ENCODE measurements at regions not wholly inside any gene's neighbourhood (a gene's known extent, or its start where the extent isn't known, plus 50 kb on each side); places are given as distances from the start of the nearest gene placed in this dataset.

DNA sequence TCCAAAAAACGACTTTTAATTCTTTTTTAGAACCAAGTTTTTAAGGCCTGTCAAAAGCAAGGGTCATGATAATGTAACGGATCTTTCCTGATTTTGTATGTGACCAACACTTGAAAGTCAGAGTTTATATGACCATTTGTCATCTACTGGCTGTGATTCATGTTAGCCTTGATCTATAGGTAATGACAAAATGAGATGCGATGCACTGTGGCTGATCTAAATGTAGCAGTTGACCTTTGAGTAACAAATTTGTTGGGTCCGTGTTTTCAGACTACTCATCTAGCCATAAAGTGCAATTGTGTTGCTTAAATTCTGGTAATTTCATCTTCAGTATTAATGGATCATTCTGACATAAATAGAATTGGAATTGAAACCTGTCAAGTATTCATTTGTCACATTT, 202.5 kb downstream of the PCDH7 start:
- no peak for DNase-seq
- ChIA-PET CTCF (no interaction called here), POLR2A (no interaction called here)
- no peaks in the 10 kb centered on the region for H3K9me3 ChIP-seq
- H3K36me3 ChIP-seq (ENCODE audit: control insufficient read depth in 2 of 2, extremely low read depth in 1 of 2, insufficient read depth in 1 of 2, low read length in 1 of 2): no peaks in the 10 kb centered on the region
- Mint-ChIP-seq H3K27ac (no peak overlapping the region), H3K36me3 (no peaks in the 10 kb centered on the region), H3K27me3 (no peaks in the 10 kb centered on the region), H3K9me3 (peaks cover 6 to 9% (median 7%) of the 10 kb centered on the region in 3 donors), H3K4me1 (no peaks in the 10 kb centered on the region), H3K4me3 (no peak overlapping the region)
- no peak overlapping the region for H3K27ac ChIP-seq (ENCODE audit: low read length)
- no peaks in the 10 kb centered on the region for H3K27me3 ChIP-seq (replicated peaks in 1 of 2; ENCODE audit: control insufficient read depth in 2 of 2, extremely low read depth in 1 of 2, insufficient read depth in 2 of 2, low read length in 1 of 2)
- 67% methylated on average over 1 of the region's 4 CpGs for WGBS (ENCODE audit: insufficient coverage)
- H3K4me3 ChIP-seq (ENCODE audit: control insufficient read depth in 1 of 2, extremely low read depth in 1 of 2, low read length in 1 of 2): no peak overlapping the region
- no peak for ATAC-seq (replicated peaks in 1 of 4)
- H3K4me1 ChIP-seq (ENCODE audit: control insufficient read depth in 1 of 2, extremely low read depth in 1 of 2, insufficient read depth in 2 of 2, low read length in 2 of 2): no peaks in the 10 kb centered on the region

DNA sequence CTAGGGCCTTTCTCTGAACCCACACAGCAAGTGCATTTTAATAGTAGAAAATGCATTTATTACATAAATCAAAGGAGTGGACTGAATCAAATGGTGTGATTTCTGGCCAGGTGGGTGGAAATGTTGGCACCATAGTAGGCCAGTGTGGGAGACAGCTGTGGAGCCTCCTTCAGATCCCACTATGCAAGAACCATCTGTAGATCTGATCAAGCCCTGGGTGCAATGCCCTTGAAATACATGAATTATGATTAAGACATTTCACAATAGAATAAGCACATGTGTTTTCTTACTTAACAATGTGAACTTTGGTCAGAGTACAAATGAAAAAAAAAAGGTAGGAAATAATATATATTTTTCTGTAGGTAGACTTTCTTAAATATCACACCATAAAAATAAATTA, 204.3 kb downstream of the PCDH7 start:
- no peaks in the 10 kb centered on the region for H3K27me3 ChIP-seq (replicated peaks in 1 of 2; ENCODE audit: control insufficient read depth in 2 of 2, extremely low read depth in 1 of 2, insufficient read depth in 2 of 2, low read length in 1 of 2)
- ChIA-PET CTCF (no interaction called here), POLR2A (no interaction called here)

DNA sequence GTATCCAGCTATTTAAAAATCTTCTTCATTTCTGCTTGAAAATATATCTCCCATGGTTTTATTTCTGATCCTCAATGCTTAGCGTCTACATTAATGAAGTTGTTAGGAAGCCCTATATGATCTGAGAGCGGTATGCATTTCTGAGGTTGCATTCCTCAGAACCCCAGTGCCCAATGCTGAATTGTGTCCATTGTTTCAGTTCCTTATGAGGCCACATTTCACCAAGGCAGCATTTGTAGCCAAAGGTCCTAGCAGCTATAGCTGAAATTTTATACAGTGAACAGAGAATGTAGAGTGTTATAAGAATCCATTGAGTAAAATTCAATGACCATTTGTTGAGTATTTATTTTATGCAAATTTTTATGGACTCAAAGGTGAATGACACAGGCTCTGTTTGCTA, 209.5 kb downstream of the PCDH7 start:
- Histone ChIP-seq H3K4me3 (ENCODE audit: control insufficient read depth in 1 of 2, extremely low read depth in 1 of 2, low read length in 1 of 2) (no peak overlapping the region), H3K36me3 (ENCODE audit: control insufficient read depth in 2 of 2, extremely low read depth in 1 of 2, insufficient read depth in 1 of 2, low read length in 1 of 2) (no peaks in the 10 kb centered on the region), H3K9me3 (no peaks in the 10 kb centered on the region), H3K4me1 (ENCODE audit: control insufficient read depth in 1 of 2, extremely low read depth in 1 of 2, insufficient read depth in 2 of 2, low read length in 2 of 2) (no peaks in the 10 kb centered on the region), H3K27ac (ENCODE audit: low read length) (no peak overlapping the region), H3K27me3 (replicated peaks in 1 of 2; ENCODE audit: control insufficient read depth in 2 of 2, extremely low read depth in 1 of 2, insufficient read depth in 2 of 2, low read length in 1 of 2) (no peaks in the 10 kb centered on the region)
- POLR2A ChIA-PET: no interaction called here
- Mint-ChIP-seq H3K27ac (no peak overlapping the region), H3K4me1 (no peaks in the 10 kb centered on the region), H3K9me3 (peaks cover 12% of the 10 kb centered on the region in 3 donors), H3K4me3 (no peak overlapping the region), H3K36me3 (no peaks in the 10 kb centered on the region), H3K27me3 (no peaks in the 10 kb centered on the region)
- 56% methylated on average over 1 of the region's 2 CpGs for WGBS (ENCODE audit: insufficient coverage)
- DNase-seq (no peak), ATAC-seq (replicated peaks in 1 of 4) (no peak)
- CTCF ChIA-PET: no interaction called here

More for the DNA sequence above, 204.3 kb downstream of the PCDH7 start:
- H3K9me3 Mint-ChIP-seq: peaks cover 4 to 9% (median 6%) of the 10 kb centered on the region in 3 donors
- no peak for ATAC-seq (replicated peaks in 1 of 4)
- H3K36me3 Mint-ChIP-seq: no peaks in the 10 kb centered on the region
- no peak overlapping the region for H3K4me3 Mint-ChIP-seq
- H3K27me3 Mint-ChIP-seq: no peaks in the 10 kb centered on the region
- no peak overlapping the region for H3K27ac ChIP-seq (ENCODE audit: low read length)
- no peak overlapping the region for H3K27ac Mint-ChIP-seq
- H3K9me3 ChIP-seq: no peaks in the 10 kb centered on the region
- no peak overlapping the region for H3K4me3 ChIP-seq (ENCODE audit: control insufficient read depth in 1 of 2, extremely low read depth in 1 of 2, low read length in 1 of 2)
- no peaks in the 10 kb centered on the region for H3K4me1 Mint-ChIP-seq
- no peak for DNase-seq
- H3K4me1 ChIP-seq (ENCODE audit: control insufficient read depth in 1 of 2, extremely low read depth in 1 of 2, insufficient read depth in 2 of 2, low read length in 2 of 2): no peaks in the 10 kb centered on the region
- H3K36me3 ChIP-seq (ENCODE audit: control insufficient read depth in 2 of 2, extremely low read depth in 1 of 2, insufficient read depth in 1 of 2, low read length in 1 of 2): no peaks in the 10 kb centered on the region

DNA sequence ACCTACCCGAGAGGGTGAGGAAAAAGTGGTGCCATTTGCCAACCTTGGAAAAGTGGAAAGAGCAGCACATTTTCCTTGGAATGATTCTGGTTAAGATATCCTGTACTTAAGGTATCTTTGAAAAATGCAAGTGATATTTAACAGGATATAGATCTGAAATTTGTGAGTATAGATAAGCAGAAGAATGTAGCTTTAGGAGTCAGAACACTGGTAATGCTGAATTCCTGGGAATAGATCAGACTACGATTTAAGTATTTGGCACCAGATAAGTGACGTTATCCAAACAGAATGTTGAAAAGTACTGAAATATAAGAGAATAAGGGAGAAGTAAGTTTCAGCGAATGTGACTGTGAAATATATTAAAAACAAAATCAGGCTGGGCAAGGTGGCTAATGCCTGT, 210.1 kb downstream of the PCDH7 start:
- Mint-ChIP-seq H3K36me3 (no peaks in the 10 kb centered on the region), H3K4me1 (no peaks in the 10 kb centered on the region), H3K4me3 (no peak overlapping the region), H3K27ac (no peak overlapping the region), H3K9me3 (peaks cover 8 to 12% (median 10%) of the 10 kb centered on the region in 3 donors), H3K27me3 (no peaks in the 10 kb centered on the region)
- H3K27me3 ChIP-seq (replicated peaks in 1 of 2; ENCODE audit: control insufficient read depth in 2 of 2, extremely low read depth in 1 of 2, insufficient read depth in 2 of 2, low read length in 1 of 2): no peaks in the 10 kb centered on the region
- no peaks in the 10 kb centered on the region for H3K36me3 ChIP-seq (ENCODE audit: control insufficient read depth in 2 of 2, extremely low read depth in 1 of 2, insufficient read depth in 1 of 2, low read length in 1 of 2)
- no peak overlapping the region for H3K27ac ChIP-seq (ENCODE audit: low read length)
- 91% methylated on average over 3 of the region's 4 CpGs for WGBS (ENCODE audit: insufficient coverage)
- ATAC-seq (replicated peaks in 1 of 4) (no peak), DNase-seq (no peak)
- ChIA-PET POLR2A (no interaction called here), CTCF (no interaction called here)
- H3K4me3 ChIP-seq (ENCODE audit: control insufficient read depth in 1 of 2, extremely low read depth in 1 of 2, low read length in 1 of 2): no peak overlapping the region
- no peaks in the 10 kb centered on the region for H3K9me3 ChIP-seq
- no peaks in the 10 kb centered on the region for H3K4me1 ChIP-seq (ENCODE audit: control insufficient read depth in 1 of 2, extremely low read depth in 1 of 2, insufficient read depth in 2 of 2, low read length in 2 of 2)

DNA sequence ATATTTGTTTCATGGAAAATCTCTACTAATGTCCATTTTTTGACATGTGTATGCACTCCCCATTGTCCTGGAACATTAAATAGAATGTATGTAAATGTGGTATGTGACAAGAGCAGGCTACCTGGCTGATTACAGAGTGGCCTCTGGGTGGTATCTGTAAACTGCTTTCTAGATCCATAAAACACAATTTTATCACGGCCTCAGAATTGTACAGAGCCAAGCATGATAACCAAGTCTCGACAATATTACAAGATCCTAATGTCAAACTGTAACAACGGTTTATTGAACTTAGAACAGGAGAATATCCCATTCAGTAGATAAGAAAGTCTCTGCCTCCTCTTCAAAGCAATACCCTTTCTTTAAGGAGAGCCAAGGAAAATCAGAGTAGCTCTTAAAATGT, 212.4 kb downstream of the PCDH7 start:
- Mint-ChIP-seq H3K4me1 (no peaks in the 10 kb centered on the region), H3K27ac (no peak overlapping the region), H3K27me3 (no peaks in the 10 kb centered on the region), H3K4me3 (no peak overlapping the region), H3K9me3 (peaks cover 6 to 10% (median 8%) of the 10 kb centered on the region in 3 donors), H3K36me3 (no peaks in the 10 kb centered on the region)
- no peak for DNase-seq
- Histone ChIP-seq H3K4me1 (ENCODE audit: control insufficient read depth in 1 of 2, extremely low read depth in 1 of 2, insufficient read depth in 2 of 2, low read length in 2 of 2) (no peaks in the 10 kb centered on the region), H3K36me3 (ENCODE audit: control insufficient read depth in 2 of 2, extremely low read depth in 1 of 2, insufficient read depth in 1 of 2, low read length in 1 of 2) (no peaks in the 10 kb centered on the region), H3K27me3 (replicated peaks in 1 of 2; ENCODE audit: control insufficient read depth in 2 of 2, extremely low read depth in 1 of 2, insufficient read depth in 2 of 2, low read length in 1 of 2) (no peaks in the 10 kb centered on the region), H3K27ac (ENCODE audit: low read length) (no peak overlapping the region), H3K9me3 (no peaks in the 10 kb centered on the region), H3K4me3 (ENCODE audit: control insufficient read depth in 1 of 2, extremely low read depth in 1 of 2, low read length in 1 of 2) (no peak overlapping the region)
- ATAC-seq (replicated peaks in 1 of 4): no peak
- ChIA-PET CTCF (no interaction called here), POLR2A (no interaction called here)
- no CpG with 5 or more reads among the region's 3 CpGs for WGBS (ENCODE audit: insufficient coverage)

DNA sequence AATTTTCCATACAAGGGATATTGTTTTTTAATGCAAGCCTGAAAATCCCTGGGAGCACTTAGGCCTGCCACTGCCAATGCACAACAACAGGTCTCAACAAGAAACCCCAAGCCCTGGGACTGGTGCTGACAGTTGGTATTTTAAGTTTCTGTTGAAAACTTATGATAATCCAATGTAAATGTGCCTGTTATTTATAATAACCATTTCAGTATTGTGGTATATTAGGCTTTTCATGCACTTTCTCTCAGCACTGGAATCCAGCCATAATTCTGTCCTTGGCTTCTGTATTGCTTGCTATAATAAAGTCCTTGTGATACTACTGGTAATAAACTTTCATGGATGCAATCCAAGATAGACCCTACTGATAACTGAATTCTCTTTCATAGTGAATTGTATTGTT, 218.9 kb downstream of the PCDH7 start:
- no peak overlapping the region for H3K4me3 ChIP-seq (ENCODE audit: control insufficient read depth in 1 of 2, extremely low read depth in 1 of 2, low read length in 1 of 2)

DNA sequence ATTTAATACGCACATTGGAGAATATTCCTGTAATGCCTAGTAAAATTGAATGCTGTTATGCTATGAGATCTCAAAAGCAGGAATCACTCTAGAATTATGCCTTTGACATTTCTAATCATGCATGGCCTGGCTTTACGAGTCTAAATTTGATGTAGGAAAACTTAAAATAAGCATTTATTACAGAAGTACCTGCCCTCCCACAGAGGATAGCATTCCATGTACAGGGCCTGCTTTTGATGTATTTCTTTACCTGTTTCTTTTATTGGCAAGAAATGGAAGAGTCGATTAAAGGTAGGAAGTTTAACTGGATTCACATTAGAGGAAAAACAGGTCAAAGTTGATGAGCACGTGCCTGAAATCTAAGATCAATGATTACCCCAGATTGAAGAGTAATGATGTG, 219.5 kb downstream of the PCDH7 start:
- no CpG with 5 or more reads among the region's 4 CpGs for WGBS (ENCODE audit: insufficient coverage)

More for the DNA sequence above, 218.9 kb downstream of the PCDH7 start:
- Mint-ChIP-seq H3K4me3 (no peak overlapping the region), H3K36me3 (no peaks in the 10 kb centered on the region), H3K9me3 (peaks cover 2 to 4% (median 3%) of the 10 kb centered on the region in 3 donors), H3K27me3 (no peaks in the 10 kb centered on the region), H3K4me1 (no peaks in the 10 kb centered on the region), H3K27ac (no peak overlapping the region)
- no peak for ATAC-seq (replicated peaks in 1 of 4)
- H3K27ac ChIP-seq (ENCODE audit: low read length): no peak overlapping the region
- CTCF ChIA-PET: interaction anchor here in 1 of 2 donors (0.6 kb wide), 1 partner anchor 19 kb away, joined by 4 read pairs; no protein-coding TSS in a partner anchor
- H3K27me3 ChIP-seq (replicated peaks in 1 of 2; ENCODE audit: control insufficient read depth in 2 of 2, extremely low read depth in 1 of 2, insufficient read depth in 2 of 2, low read length in 1 of 2): no peaks in the 10 kb centered on the region
- no peaks in the 10 kb centered on the region for H3K36me3 ChIP-seq (ENCODE audit: control insufficient read depth in 2 of 2, extremely low read depth in 1 of 2, insufficient read depth in 1 of 2, low read length in 1 of 2)
- H3K9me3 ChIP-seq: no peaks in the 10 kb centered on the region
- H3K4me1 ChIP-seq (ENCODE audit: control insufficient read depth in 1 of 2, extremely low read depth in 1 of 2, insufficient read depth in 2 of 2, low read length in 2 of 2): no peaks in the 10 kb centered on the region
- POLR2A ChIA-PET: no interaction called here
- DNase-seq: no peak

More for the DNA sequence above, 219.5 kb downstream of the PCDH7 start:
- POLR2A ChIA-PET: no interaction called here
- Mint-ChIP-seq H3K4me1 (no peaks in the 10 kb centered on the region), H3K4me3 (no peak overlapping the region), H3K27me3 (no peaks in the 10 kb centered on the region), H3K36me3 (no peaks in the 10 kb centered on the region), H3K9me3 (peaks cover 0 to 4% (median 3%) of the 10 kb centered on the region in 3 donors), H3K27ac (no peak overlapping the region)
- DNase-seq (no peak), ATAC-seq (replicated peaks in 1 of 4) (no peak)
- no peak overlapping the region for H3K4me3 ChIP-seq (ENCODE audit: control insufficient read depth in 1 of 2, extremely low read depth in 1 of 2, low read length in 1 of 2)
- H3K27ac ChIP-seq (ENCODE audit: low read length): no peak overlapping the region
- H3K9me3 ChIP-seq: no peaks in the 10 kb centered on the region
- no peaks in the 10 kb centered on the region for H3K4me1 ChIP-seq (ENCODE audit: control insufficient read depth in 1 of 2, extremely low read depth in 1 of 2, insufficient read depth in 2 of 2, low read length in 2 of 2)
- H3K27me3 ChIP-seq (replicated peaks in 1 of 2; ENCODE audit: control insufficient read depth in 2 of 2, extremely low read depth in 1 of 2, insufficient read depth in 2 of 2, low read length in 1 of 2): no peaks in the 10 kb centered on the region
- CTCF ChIA-PET: no interaction called here
- no peaks in the 10 kb centered on the region for H3K36me3 ChIP-seq (ENCODE audit: control insufficient read depth in 2 of 2, extremely low read depth in 1 of 2, insufficient read depth in 1 of 2, low read length in 1 of 2)
